Suprapubic skin (tissue), 4 donors: ENCODE measurements at regions not wholly inside any gene's neighbourhood (a gene's known extent, or its start where the extent isn't known, plus 50 kb on each side); places are given as distances from the start of the nearest gene placed in this dataset.
A peak's percentile ranks its signal among the peaks of the same experiment; 100 is the strongest.

Experiments used
- DNase-seq, 2 donors: peaks; one replicate each; pipeline ENCODE4 v3.0.0-alpha.2; 2019; ENCODE audit warnings: low spot score in 2 of 2
- H3K27ac ChIP-seq: fragments of 200-600 bp; sonication (generic); one replicate; pipeline ENCODE4 v1.5.1; 2019
- H3K27me3 ChIP-seq: fragments of 200-600 bp; sonication (generic); one replicate; pipeline ENCODE4 v1.5.1; 2019
- H3K36me3 ChIP-seq: fragments of 200-600 bp; sonication (generic); one replicate; pipeline ENCODE4 v1.5.1; 2019
- H3K4me1 ChIP-seq: fragments of 200-600 bp; sonication (generic); one replicate; pipeline ENCODE4 v1.5.1; 2019
- H3K4me3 ChIP-seq: fragments of 200-600 bp; sonication (generic); one replicate; pipeline ENCODE4 v1.5.1; 2019; ENCODE audit warnings: mild to moderate bottlenecking
- H3K9me3 ChIP-seq: fragments of 200-600 bp; sonication (generic); one replicate; pipeline ENCODE4 v1.5.1; 2019
- CTCF ChIP-seq, 2 donors: fragments of 200-600 bp in 1 of 2; fragments of 450-650 bp in 1 of 2; sonication (generic) in 1 of 2; IDR thresholded peaks; one replicate each; pipeline ENCODE4 v1.5.1; 2016 to 2019; ENCODE audit warnings: antibody characterized with exemption in 2 of 2, mild to moderate bottlenecking in 1 of 2, moderate library complexity in 1 of 2
- EP300 ChIP-seq: sonication (generic); formaldehyde crosslinking; IDR thresholded peaks from one replicate; pipeline ENCODE4 v1.6.1; 2017; ENCODE audit warnings: antibody characterized with exemption
- POLR2A ChIP-seq, 2 donors: fragments of 450-650 bp; IDR thresholded peaks; one replicate each; pipeline ENCODE4 v1.6.1; 2017; ENCODE audit warnings: antibody characterized with exemption in 2 of 2, mild to moderate bottlenecking in 2 of 2, moderate library complexity in 2 of 2
- POLR2AphosphoS5 ChIP-seq, 3 donors: sonication (generic); formaldehyde crosslinking; IDR thresholded peaks; one replicate each; pipeline ENCODE4 v1.6.1; 2017; ENCODE audit warnings: antibody characterized with exemption in 3 of 3
- WGBS: methylation state at CpG from one replicate; pipeline ENCODE4 v1.1.5; 2018; 5-methylcytosine and 5-hydroxymethylcytosine counted together

GRCh38 chr7:46759711-46760480 is 822.0 kb downstream of the TNS3 start:
- WGBS: 81% methylated on average over 7 of the region's 7 CpGs
- no peaks in the 10 kb centered on the region for H3K36me3 ChIP-seq
- DNase-seq: no peak
- TF ChIP-seq POLR2A (IDR thresholded peaks at IDR 0.05): no peak
- TF ChIP-seq POLR2AphosphoS5 (IDR thresholded peaks at IDR 0.05): no peak
- no peak for TF ChIP-seq CTCF (IDR thresholded peaks at IDR 0.05)
- no peak for TF ChIP-seq EP300
- no peak overlapping the region for H3K27ac ChIP-seq
- no peak overlapping the region for H3K4me3 ChIP-seq
- no peaks in the 10 kb centered on the region for H3K9me3 ChIP-seq
- no peaks in the 10 kb centered on the region for H3K4me1 ChIP-seq
- H3K27me3 ChIP-seq: no peaks in the 10 kb centered on the region

- no peak for DNase-seq
- no peaks in the 10 kb centered on the region for H3K9me3 ChIP-seq
- peaks cover 3% of the 10 kb centered on the region for H3K4me1 ChIP-seq
- H3K4me3 ChIP-seq: no peak overlapping the region
- no peaks in the 10 kb centered on the region for H3K27me3 ChIP-seq
- no peak overlapping the region for H3K27ac ChIP-seq
- no peaks in the 10 kb centered on the region for H3K36me3 ChIP-seq
- TF ChIP-seq CTCF (IDR thresholded peaks at IDR 0.05) (no peak), POLR2A (IDR thresholded peaks at IDR 0.05) (no peak), EP300 (no peak), POLR2AphosphoS5 (IDR thresholded peaks at IDR 0.05) (no peak)
- WGBS: 76% methylated on average over 4 of the region's 4 CpGs
These were observed 824.9 kb downstream of the TNS3 start for GRCh38 chr7:46756996-46757395.

- no peak for TF ChIP-seq POLR2AphosphoS5 (IDR thresholded peaks at IDR 0.05)
- no peak for TF ChIP-seq POLR2A (IDR thresholded peaks at IDR 0.05)
- no peak for TF ChIP-seq EP300
- TF ChIP-seq CTCF (IDR thresholded peaks at IDR 0.05): no peak
- Histone ChIP-seq H3K9me3 (no peaks in the 10 kb centered on the region), H3K36me3 (no peaks in the 10 kb centered on the region), H3K27ac (no peak overlapping the region), H3K4me1 (peaks cover 3% of the 10 kb centered on the region), H3K4me3 (no peak overlapping the region), H3K27me3 (no peaks in the 10 kb centered on the region)
- no peak for DNase-seq
- 96% methylated on average over 1 of the region's 1 CpG for WGBS
These were observed 825.7 kb downstream of the TNS3 start for GRCh38 chr7:46756256-46756655.

- Histone ChIP-seq H3K27me3 (no peaks in the 10 kb centered on the region), H3K4me3 (no peak overlapping the region), H3K9me3 (no peaks in the 10 kb centered on the region), H3K27ac (no peak overlapping the region), H3K4me1 (peaks cover 3% of the 10 kb centered on the region), H3K36me3 (no peaks in the 10 kb centered on the region)
- 82% methylated on average over 5 of the region's 5 CpGs for WGBS
- TF ChIP-seq CTCF (IDR thresholded peaks at IDR 0.05) (no peak), POLR2AphosphoS5 (IDR thresholded peaks at IDR 0.05) (no peak), POLR2A (IDR thresholded peaks at IDR 0.05) (no peak)
- DNase-seq: no peak
These were observed 826.5 kb downstream of the TNS3 start for GRCh38 chr7:46755120-46756034.

- Histone ChIP-seq H3K4me1 (peaks cover 3% of the 10 kb centered on the region), H3K27ac (peak overlapping the region; percentile 3), H3K9me3 (no peaks in the 10 kb centered on the region), H3K4me3 (no peak overlapping the region), H3K27me3 (no peaks in the 10 kb centered on the region), H3K36me3 (no peaks in the 10 kb centered on the region)
- 79% methylated on average over 2 of the region's 2 CpGs for WGBS
- DNase-seq: no peak
- TF ChIP-seq CTCF (IDR thresholded peaks at IDR 0.05) (no peak), POLR2AphosphoS5 (IDR thresholded peaks at IDR 0.05) (no peak), POLR2A (IDR thresholded peaks at IDR 0.05) (no peak), EP300 (no peak)
These were observed 827.7 kb downstream of the TNS3 start for GRCh38 chr7:46754140-46754720.
